Heart left ventricle (tissue), 13 donors: ENCODE measurements at regions not wholly inside any gene's neighbourhood (a gene's known extent, or its start where the extent isn't known, plus 50 kb on each side); places are given as distances from the start of the nearest gene placed in this dataset.

ENCODE experiments used
- POLR2A ChIP-seq, 2 donors: fragments of 450-650 bp; IDR thresholded peaks; one replicate each; pipeline ENCODE4 v1.6.1; 2017; ENCODE audit warnings: antibody characterized with exemption in 2 of 2, mild to moderate bottlenecking in 2 of 2, moderate library complexity in 2 of 2
- TF ChIP-seq, protein P1 (sequence below), 12 donors: fragments of 200-600 bp; sonication (generic) in 4 of 12; IDR thresholded peaks; one replicate each; pipeline versions ENCODE4 v1.5.0 to v1.8.0; 2018 to 2022; ENCODE audit warnings: antibody characterized with exemption in 12 of 12, mild to moderate bottlenecking in 5 of 12
- donor health status: ischemic (EF 13 %, LVEDD 7.1; RV severe dilation, severe dysfunction).
- donor health status: DM: no; HTN: yes; CAD: no.
- donor health status: DM: no; HTN: no; CAD: no.
- donor health status: ischemic (EF 25% LVEDD 6.9; RV normal size, moderate dysfunction).
- donor health status: ischemic (EF 25% LVEDD 5.7; RV mildly dilated, moderate dysfunction).
- donor health status: ischemic (EF 35%, LVEDD 5.7; RV mildly dilated, moderate dysfunction).
- donor health status: nonischemic (EF 11% LVEDD 7.7; RV severe dilation, severe dysfunction).
- donor health status: DM: yes; HTN: yes; CAD: no.
- donor health status: PGD.
- donor health status: ischemic (EF 29% LVEDD 5.4; RV normal size, mild dysfunction).
- donor health status: nonischemic (EF 23%, LVEDD 6.1; RV moderate dilation, normal function).

DNA sequence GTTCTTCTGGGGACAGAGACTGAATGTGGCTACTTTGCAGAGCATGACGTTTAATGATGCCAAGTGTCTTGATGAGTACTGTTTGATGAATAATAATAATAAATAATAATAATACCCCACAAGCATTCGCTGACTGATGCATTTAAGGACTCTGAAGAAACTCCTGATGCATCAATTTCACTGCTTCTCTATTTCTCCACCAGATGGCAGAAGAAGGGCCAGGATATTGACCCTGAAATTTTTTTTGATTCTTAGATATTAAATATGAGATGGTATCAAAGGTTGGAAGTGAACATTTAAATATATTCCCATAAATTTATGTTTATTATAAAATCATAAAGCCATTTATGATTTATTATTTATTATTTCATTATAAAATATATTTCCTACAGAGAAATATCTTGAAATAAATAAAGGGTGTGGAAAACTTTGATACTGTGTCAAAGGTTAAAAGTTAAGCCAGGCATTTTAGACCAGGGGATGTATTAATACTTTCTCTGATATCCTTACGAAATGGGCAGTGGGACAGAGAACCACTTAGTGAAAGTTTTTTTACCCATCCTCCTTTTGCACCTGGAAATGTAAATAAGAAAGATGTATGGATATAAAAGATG lies 170.9 kb downstream of the LACC1 start:
- TF ChIP-seq, protein P1, sequence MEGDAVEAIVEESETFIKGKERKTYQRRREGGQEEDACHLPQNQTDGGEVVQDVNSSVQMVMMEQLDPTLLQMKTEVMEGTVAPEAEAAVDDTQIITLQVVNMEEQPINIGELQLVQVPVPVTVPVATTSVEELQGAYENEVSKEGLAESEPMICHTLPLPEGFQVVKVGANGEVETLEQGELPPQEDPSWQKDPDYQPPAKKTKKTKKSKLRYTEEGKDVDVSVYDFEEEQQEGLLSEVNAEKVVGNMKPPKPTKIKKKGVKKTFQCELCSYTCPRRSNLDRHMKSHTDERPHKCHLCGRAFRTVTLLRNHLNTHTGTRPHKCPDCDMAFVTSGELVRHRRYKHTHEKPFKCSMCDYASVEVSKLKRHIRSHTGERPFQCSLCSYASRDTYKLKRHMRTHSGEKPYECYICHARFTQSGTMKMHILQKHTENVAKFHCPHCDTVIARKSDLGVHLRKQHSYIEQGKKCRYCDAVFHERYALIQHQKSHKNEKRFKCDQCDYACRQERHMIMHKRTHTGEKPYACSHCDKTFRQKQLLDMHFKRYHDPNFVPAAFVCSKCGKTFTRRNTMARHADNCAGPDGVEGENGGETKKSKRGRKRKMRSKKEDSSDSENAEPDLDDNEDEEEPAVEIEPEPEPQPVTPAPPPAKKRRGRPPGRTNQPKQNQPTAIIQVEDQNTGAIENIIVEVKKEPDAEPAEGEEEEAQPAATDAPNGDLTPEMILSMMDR (IDR thresholded peaks at IDR 0.05) = peak; percentile 74 to 95 (median 85)
- no peak for TF ChIP-seq POLR2A (IDR thresholded peaks at IDR 0.05)
